Upper lobe of left lung (tissue), 6 donors: ENCODE measurements at regions not wholly inside any gene's neighbourhood (a gene's known extent, or its start where the extent isn't known, plus 50 kb on each side); places are given as distances from the start of the nearest gene placed in this dataset.

ENCODE experiments used
- ATAC-seq, 2 donors: fragments of 200-7000 bp; cut with Tn5 transposase; one replicate each; pipeline ENCODE4 v1.9.1; 2022; ENCODE audit warnings: mild to moderate bottlenecking in 2 of 2, moderate library complexity in 2 of 2; ENCODE audit not compliant: low FRiP score in 2 of 2
- DNase-seq, 2 donors: peaks; one replicate each; pipeline ENCODE4 v3.0.0-alpha.2; 2019 to 2020
- H3K27ac ChIP-seq, 4 donors: fragments of 200-600 bp; sonication (generic); one replicate each; pipeline ENCODE4 v1.5.1; 2016 to 2019
- H3K27me3 ChIP-seq, 4 donors: fragments of 200-600 bp; sonication (generic); one replicate each; pipeline ENCODE4 v1.5.1; 2017 to 2019
- H3K36me3 ChIP-seq, 4 donors: fragments of 200-600 bp; sonication (generic); one replicate each; pipeline ENCODE4 v1.5.1; 2016 to 2019
- H3K4me1 ChIP-seq, 4 donors: fragments of 200-600 bp; sonication (generic); one replicate each; pipeline ENCODE4 v1.5.1; 2018 to 2019
- H3K4me3 ChIP-seq, 4 donors: fragments of 200-600 bp; sonication (generic); one replicate each; pipeline ENCODE4 v1.5.1; 2017 to 2019; ENCODE audit warnings: mild to moderate bottlenecking in 2 of 4, moderate library complexity in 1 of 4
- H3K9me3 ChIP-seq, 4 donors: fragments of 200-600 bp; sonication (generic); one replicate each; pipeline ENCODE4 v1.5.1; 2018 to 2019
- CTCF ChIP-seq, 6 experiments: fragments of 450-650 bp in 4 of 6; fragments of 200-600 bp in 2 of 6; sonication (generic) in 2 of 6; IDR thresholded peaks; one replicate each; pipeline ENCODE4 v1.5.1; 2016 to 2019; ENCODE audit warnings: antibody characterized with exemption in 6 of 6
- EP300 ChIP-seq, 4 donors: sonication (generic); formaldehyde crosslinking; IDR thresholded peaks; one replicate each; pipeline ENCODE4 v1.5.1; 2017; ENCODE audit warnings: antibody characterized with exemption in 4 of 4, control low read depth in 2 of 4
- POLR2A ChIP-seq, 4 donors: fragments of 450-650 bp; IDR thresholded peaks; one replicate each; pipeline ENCODE4 v1.5.1; 2016 to 2017; ENCODE audit warnings: antibody characterized with exemption in 4 of 4, mild to moderate bottlenecking in 2 of 4
- POLR2AphosphoS5 ChIP-seq, 2 donors: sonication (generic); formaldehyde crosslinking; IDR thresholded peaks; one replicate each; pipeline ENCODE4 v1.5.1; 2017; ENCODE audit warnings: antibody characterized with exemption in 2 of 2
- WGBS, 2 donors: methylation state at CpG; one replicate each; pipeline ENCODE4 v1.1.5; 2017 to 2018; 5-methylcytosine and 5-hydroxymethylcytosine counted together
- donor health status: DM: no; HTN: no; CAD: no; lungs with moderate emphysema.
- donor health status: DM: no; HTN: yes; CAD: no; lungs with severe emphysema.

- TF ChIP-seq POLR2A (IDR thresholded peaks at IDR 0.05) = no peak
- no peak for TF ChIP-seq POLR2AphosphoS5 (IDR thresholded peaks at IDR 0.05)
- no peak for TF ChIP-seq EP300 (IDR thresholded peaks at IDR 0.05)
- no peak for TF ChIP-seq CTCF (IDR thresholded peaks at IDR 0.05)
- Histone ChIP-seq H3K4me1 (no peaks in the 10 kb centered on the region), H3K9me3 (no peaks in the 10 kb centered on the region), H3K27ac (no peak overlapping the region), H3K4me3 (no peak overlapping the region), H3K27me3 (no peaks in the 10 kb centered on the region), H3K36me3 (no peaks in the 10 kb centered on the region)
- DNase-seq = no peak
- ATAC-seq = no peak
Observed at GRCh38 chr13:87878706-87879105, 207.5 kb downstream of the SLITRK5 start.

- Histone ChIP-seq H3K27ac (no peak overlapping the region), H3K4me3 (no peak overlapping the region), H3K27me3 (no peaks in the 10 kb centered on the region), H3K4me1 (no peaks in the 10 kb centered on the region), H3K36me3 (no peaks in the 10 kb centered on the region), H3K9me3 (no peaks in the 10 kb centered on the region)
- TF ChIP-seq POLR2AphosphoS5 (IDR thresholded peaks at IDR 0.05) = no peak
- TF ChIP-seq POLR2A (IDR thresholded peaks at IDR 0.05) = no peak
- TF ChIP-seq CTCF (IDR thresholded peaks at IDR 0.05) = no peak
- no peak for TF ChIP-seq EP300 (IDR thresholded peaks at IDR 0.05)
- 62 to 74% methylated on average over 5 of the region's 5 CpGs for WGBS, 2 donors
- ATAC-seq (peak; percentile 32 to 61), DNase-seq (no peak)
Observed at GRCh38 chr13:87884884-87885283, 213.7 kb downstream of the SLITRK5 start.

- 75 to 79% methylated on average over 6 of the region's 6 CpGs for whole genome bisulfite sequencing, 2 donors
- DNase-seq = no peak
- TF ChIP-seq POLR2A (IDR thresholded peaks at IDR 0.05) (no peak), EP300 (IDR thresholded peaks at IDR 0.05) (no peak), POLR2AphosphoS5 (IDR thresholded peaks at IDR 0.05) (no peak), CTCF (IDR thresholded peaks at IDR 0.05) (no peak)
- no peak for ATAC-seq
- H3K27me3 ChIP-seq = no peaks in the 10 kb centered on the region
- H3K9me3 ChIP-seq = no peaks in the 10 kb centered on the region
- no peaks in the 10 kb centered on the region for H3K36me3 ChIP-seq
- H3K4me3 ChIP-seq = no peak overlapping the region
- H3K4me1 ChIP-seq = no peaks in the 10 kb centered on the region
- H3K27ac ChIP-seq = no peak overlapping the region
Observed at GRCh38 chr13:87887459-87888123, 216.4 kb downstream of the SLITRK5 start.

GRCh38 chr13:87889254-87889653 is 218.1 kb downstream of the SLITRK5 start:
- no peaks in the 10 kb centered on the region for H3K36me3 ChIP-seq
- 30 to 33% methylated on average over 2 of the region's 2 CpGs for WGBS, 2 donors

More at GRCh38 chr13:87889254-87889653, 218.1 kb downstream of the SLITRK5 start:
- Histone ChIP-seq H3K4me1 (no peaks in the 10 kb centered on the region), H3K4me3 (no peak overlapping the region), H3K27ac (no peak overlapping the region), H3K9me3 (no peaks in the 10 kb centered on the region), H3K27me3 (no peaks in the 10 kb centered on the region)
- DNase-seq (no peak), ATAC-seq (no peak)
- no peak for TF ChIP-seq EP300 (IDR thresholded peaks at IDR 0.05)
- TF ChIP-seq CTCF (IDR thresholded peaks at IDR 0.05) = no peak
- no peak for TF ChIP-seq POLR2AphosphoS5 (IDR thresholded peaks at IDR 0.05)
- TF ChIP-seq POLR2A (IDR thresholded peaks at IDR 0.05) = no peak
